WTC11 (cell line): ENCODE measurements at regions not wholly inside any gene's neighbourhood (a gene's known extent, or its start where the extent isn't known, plus 50 kb on each side); places are given as distances from the start of the nearest gene placed in this dataset.

Source experiments
- SP1 ChIP-seq: sonication (generic); formaldehyde crosslinking; conservative IDR thresholded peaks from 2 replicates; pipeline ENCODE4 v1.8.1; 2022; ENCODE audit warnings: missing genetic modification reagents
- ZNF121 ChIP-seq: sonication (generic); formaldehyde crosslinking; IDR thresholded peaks from 2 replicates; pipeline ENCODE4 v1.8.0; 2023; ENCODE audit warnings: missing genetic modification reagents

DNA sequence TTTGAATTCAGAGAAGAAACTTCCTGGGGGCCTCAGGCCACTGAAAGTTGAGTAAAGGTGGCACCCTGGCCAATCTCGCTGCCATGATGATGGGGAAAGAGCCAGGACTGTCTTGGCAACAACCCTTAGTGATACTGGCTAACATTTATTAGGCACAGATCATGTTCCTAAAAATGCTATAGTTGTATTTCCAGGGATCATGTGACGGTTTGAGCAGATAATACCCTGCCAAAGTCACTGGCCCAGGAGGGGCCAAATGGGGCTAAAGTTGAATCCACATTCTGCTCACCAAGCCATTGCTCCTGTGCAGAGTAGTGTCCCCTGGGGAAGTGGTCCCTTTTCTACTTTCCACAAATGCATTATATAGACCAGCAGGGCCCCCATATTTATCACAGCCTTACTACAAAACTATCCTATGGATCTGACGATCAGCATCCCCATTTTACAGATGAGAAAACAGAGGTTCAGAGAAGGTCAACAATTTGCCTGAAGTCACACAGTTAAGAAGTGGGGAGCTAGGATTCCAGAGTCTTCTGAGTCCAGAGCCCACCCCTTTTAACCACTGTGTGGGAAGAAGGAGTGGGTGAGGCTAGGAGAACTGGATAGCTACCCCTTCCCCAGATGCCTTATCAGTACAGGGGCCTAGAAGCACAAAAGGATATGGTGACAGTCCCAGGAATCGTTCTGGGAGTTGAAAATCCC, 300.0 kb upstream of the IRX3 start:
- TF ChIP-seq SP1 (CRISPR knock-in tag) (no peak), ZNF121 (no peak)
